DMS114 treated with DMSO at 0.1 percent for 48 hours (cell line): ENCODE measurements at regions not wholly inside any gene's neighbourhood (a gene's known extent, or its start where the extent isn't known, plus 50 kb on each side); places are given as distances from the start of the nearest gene placed in this dataset.

Experiments used
- DNase-seq: peaks from one replicate; lab custom pipeline; 2025; ENCODE audit not compliant: unreplicated experiment; lab: John Stamatoyannopoulos, UW

GRCh38 chr6:122524056-122524455 is 52.4 kb upstream of the SERINC1 start:
- no peak for DNase-seq

DNA sequence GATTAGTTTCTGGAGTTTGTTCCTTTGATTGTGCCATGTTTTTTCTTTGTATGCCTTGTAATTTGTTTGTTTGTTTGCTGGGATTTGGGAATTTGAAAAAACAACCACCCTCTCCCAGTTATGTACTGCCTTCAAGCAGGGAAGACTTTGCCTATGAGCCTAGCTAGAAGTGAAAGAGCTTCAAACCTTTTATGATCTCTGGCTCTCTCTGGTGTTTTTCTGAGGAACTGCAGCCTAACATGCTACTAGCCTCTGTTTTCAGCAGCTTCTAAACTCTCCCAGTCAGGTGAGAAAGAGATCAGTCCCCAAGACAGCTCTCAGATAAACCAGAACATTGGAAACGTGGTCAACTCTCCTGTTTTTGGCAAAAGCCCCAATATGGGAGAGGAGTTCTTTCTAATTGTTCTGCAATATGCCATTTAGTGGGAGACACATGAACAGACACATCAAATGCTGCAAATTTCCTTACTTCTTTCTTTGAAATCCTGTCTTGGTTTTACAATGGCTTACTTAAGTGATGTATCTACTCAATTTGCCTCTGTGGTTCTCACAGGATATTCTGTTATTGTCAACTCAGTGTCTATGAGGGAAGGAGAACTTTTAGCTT is 58.9 kb upstream of the SERINC1 start:
- DNase-seq = peak; percentile 81

DNA sequence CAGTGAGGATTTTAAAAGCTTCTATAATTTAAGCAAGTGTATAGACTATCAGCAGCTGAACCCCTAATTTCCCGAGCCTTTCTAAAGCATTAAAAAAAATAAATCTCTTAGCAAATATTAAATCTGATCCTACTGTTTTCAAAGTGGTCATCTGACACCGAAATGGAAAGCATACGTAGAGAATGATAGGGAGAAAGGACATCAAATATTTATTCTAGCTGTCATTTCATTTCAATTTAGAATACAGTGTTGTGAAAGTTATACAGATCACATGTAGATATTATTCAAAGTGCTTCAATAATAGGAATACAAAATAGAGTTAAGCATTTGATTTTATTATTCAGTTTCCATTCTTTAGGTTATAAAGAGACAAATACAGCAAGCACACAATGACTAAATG is 61.9 kb upstream of the PKIB start:
- no peak for DNase-seq

GRCh38 chr6:122548820-122549219 is 61.4 kb upstream of the PKIB start:
- no peak for DNase-seq

GRCh38 chr6:122553697-122554096 is 56.5 kb upstream of the PKIB start:
- no peak for DNase-seq

GRCh38 chr6:122555561-122555960 is 54.6 kb upstream of the PKIB start:
- no peak for DNase-seq

- DNase-seq = no peak
Observed at GRCh38 chr6:122558080-122558479, 52.1 kb upstream of the PKIB start.
